SW 1271 (cell line): ENCODE measurements at regions not wholly inside any gene's neighbourhood (a gene's known extent, or its start where the extent isn't known, plus 50 kb on each side); places are given as distances from the start of the nearest gene placed in this dataset.
"Not testable (repeated sequence)": the region's sequence is repeated elsewhere in the genome, so short reads cannot be mapped to it uniquely, and the experiment has no call there.

Source experiments
- DNase-seq, 2 experiments: peaks; one replicate each; lab custom pipeline; 2025; lab: John Stamatoyannopoulos, UW

GRCh38 chr12:5262450-5262849 is 169.5 kb upstream of the NTF3 start:
- DNase-seq: no peak

GRCh38 chr12:5262885-5263284 is 169.0 kb upstream of the NTF3 start:
- no peak for DNase-seq

- DNase-seq: no peak
Measured at GRCh38 chr12:5264006-5264405, 167.9 kb upstream of the NTF3 start.

- DNase-seq: no peak
Measured at GRCh38 chr12:5267603-5268423, 164.1 kb upstream of the NTF3 start.

GRCh38 chr12:5268424-5269210 is 163.3 kb upstream of the NTF3 start:
- DNase-seq: no peak

GRCh38 chr12:5269846-5270245 is 162.1 kb upstream of the NTF3 start:
- DNase-seq: no peak

GRCh38 chr12:5272018-5272785 is 159.7 kb upstream of the NTF3 start:
- no peak for DNase-seq

- no peak for DNase-seq
Measured at GRCh38 chr12:5273709-5274108, 158.2 kb upstream of the NTF3 start.

GRCh38 chr12:5276327-5276880 is 155.5 kb upstream of the NTF3 start:
- no peak for DNase-seq

GRCh38 chr12:5280086-5280485 is 151.8 kb upstream of the NTF3 start:
- no peak for DNase-seq

GRCh38 chr12:5290368-5290767 is 141.5 kb upstream of the NTF3 start:
- not testable (repeated sequence) for DNase-seq

- DNase-seq: no peak
Measured at GRCh38 chr12:5292651-5293050, 139.3 kb upstream of the NTF3 start.

- no peak for DNase-seq
Measured at GRCh38 chr12:5293773-5294172, 138.1 kb upstream of the NTF3 start.

GRCh38 chr12:5294274-5295070 is 137.4 kb upstream of the NTF3 start:
- DNase-seq: no peak

GRCh38 chr12:5295151-5295550 is 136.8 kb upstream of the NTF3 start:
- no peak for DNase-seq

- DNase-seq: no peak
Measured at GRCh38 chr12:5295996-5296395, 135.9 kb upstream of the NTF3 start.

GRCh38 chr12:5301539-5301938 is 130.4 kb upstream of the NTF3 start:
- DNase-seq: no peak

- no peak for DNase-seq
Measured at GRCh38 chr12:5305425-5305824, 126.5 kb upstream of the NTF3 start.

GRCh38 chr12:5305886-5306545 is 125.9 kb upstream of the NTF3 start:
- no peak for DNase-seq

GRCh38 chr12:5307065-5307464 is 124.8 kb upstream of the NTF3 start:
- no peak for DNase-seq

- no peak for DNase-seq
Measured at GRCh38 chr12:5308216-5308615, 123.7 kb upstream of the NTF3 start.
